ENCODE measurements at regions not wholly inside any gene's neighbourhood (a gene's known extent, or its start where the extent isn't known, plus 50 kb on each side); places are given as distances from the start of the nearest gene placed in this dataset.

- DNase-seq = no peak
- POLR2A ChIA-PET = no interaction called here
- Mint-ChIP-seq H3K27ac (no peak overlapping the region), H3K36me3 (ENCODE audit: low read depth) (no peaks in the 10 kb centered on the region), H3K27me3 (no peaks in the 10 kb centered on the region), H3K4me3 (no peak overlapping the region), H3K9me3 (peaks cover under 1% of the 10 kb centered on the region), H3K4me1 (peaks cover 13% of the 10 kb centered on the region)
- CTCF ChIA-PET = no interaction called here
These were observed 255.4 kb upstream of the STXBP5 start for GRCh38 chr6:146948790-146949342.

GRCh38 chr6:146949425-146949824 lies 254.8 kb upstream of the STXBP5 start:
- H3K27me3 Mint-ChIP-seq = no peaks in the 10 kb centered on the region
- no peaks in the 10 kb centered on the region for H3K36me3 Mint-ChIP-seq (ENCODE audit: low read depth)
- H3K27ac Mint-ChIP-seq = no peak overlapping the region
- DNase-seq = no peak
- H3K4me3 Mint-ChIP-seq = no peak overlapping the region
- H3K4me1 Mint-ChIP-seq = peaks cover 13% of the 10 kb centered on the region
- CTCF ChIA-PET = no interaction called here
- no peaks in the 10 kb centered on the region for H3K9me3 Mint-ChIP-seq
- POLR2A ChIA-PET = no interaction called here

- Mint-ChIP-seq H3K36me3 (ENCODE audit: low read depth) (no peaks in the 10 kb centered on the region), H3K9me3 (no peaks in the 10 kb centered on the region), H3K4me3 (no peak overlapping the region), H3K27me3 (no peaks in the 10 kb centered on the region), H3K27ac (no peak overlapping the region), H3K4me1 (peaks cover 13% of the 10 kb centered on the region)
- CTCF ChIA-PET = no interaction called here
- POLR2A ChIA-PET = no interaction called here
- DNase-seq = no peak
These were observed 253.8 kb upstream of the STXBP5 start for GRCh38 chr6:146950351-146950835.

- Mint-ChIP-seq H3K27ac (no peak overlapping the region), H3K9me3 (no peaks in the 10 kb centered on the region), H3K4me3 (no peak overlapping the region), H3K36me3 (ENCODE audit: low read depth) (no peaks in the 10 kb centered on the region), H3K27me3 (no peaks in the 10 kb centered on the region), H3K4me1 (peaks cover 4% of the 10 kb centered on the region)
- POLR2A ChIA-PET = no interaction called here
- CTCF ChIA-PET = no interaction called here
- no peak for DNase-seq
These were observed 248.6 kb upstream of the STXBP5 start for GRCh38 chr6:146955570-146955969.

GRCh38 chr6:146957181-146958093 lies 246.8 kb upstream of the STXBP5 start:
- Mint-ChIP-seq H3K9me3 (peaks cover 2% of the 10 kb centered on the region), H3K4me3 (no peak overlapping the region), H3K4me1 (no peaks in the 10 kb centered on the region), H3K27ac (no peak overlapping the region), H3K27me3 (no peaks in the 10 kb centered on the region), H3K36me3 (ENCODE audit: low read depth) (no peaks in the 10 kb centered on the region)
- POLR2A ChIA-PET = no interaction called here
- CTCF ChIA-PET = no interaction called here
- no peak for DNase-seq

- H3K27ac Mint-ChIP-seq = no peak overlapping the region
- H3K36me3 Mint-ChIP-seq (ENCODE audit: low read depth) = no peaks in the 10 kb centered on the region
- no peak overlapping the region for H3K4me3 Mint-ChIP-seq
- no peaks in the 10 kb centered on the region for H3K4me1 Mint-ChIP-seq
- H3K27me3 Mint-ChIP-seq = no peaks in the 10 kb centered on the region
- ChIA-PET CTCF (no interaction called here), POLR2A (no interaction called here)
- no peak for DNase-seq
- peaks cover 15% of the 10 kb centered on the region for H3K9me3 Mint-ChIP-seq
These were observed 242.4 kb upstream of the STXBP5 start for GRCh38 chr6:146961831-146962230.

GRCh38 chr6:146962329-146962728 lies 241.9 kb upstream of the STXBP5 start:
- Mint-ChIP-seq H3K4me3 (no peak overlapping the region), H3K9me3 (peaks cover 15% of the 10 kb centered on the region), H3K36me3 (ENCODE audit: low read depth) (no peaks in the 10 kb centered on the region), H3K27me3 (no peaks in the 10 kb centered on the region), H3K27ac (no peak overlapping the region), H3K4me1 (no peaks in the 10 kb centered on the region)
- POLR2A ChIA-PET = no interaction called here
- no peak for DNase-seq
- CTCF ChIA-PET = no interaction called here

- H3K36me3 Mint-ChIP-seq (ENCODE audit: low read depth) = no peaks in the 10 kb centered on the region
These were observed 239.0 kb upstream of the STXBP5 start for GRCh38 chr6:146965110-146965689.

GRCh38 chr6:146968041-146968760 lies 236.0 kb upstream of the STXBP5 start:
- H3K4me3 Mint-ChIP-seq = no peak overlapping the region
- DNase-seq = no peak
- H3K27ac Mint-ChIP-seq = no peak overlapping the region
- CTCF ChIA-PET = no interaction called here
- POLR2A ChIA-PET = no interaction called here
- peaks cover 13% of the 10 kb centered on the region for H3K9me3 Mint-ChIP-seq
- no peaks in the 10 kb centered on the region for H3K27me3 Mint-ChIP-seq
- H3K4me1 Mint-ChIP-seq = no peaks in the 10 kb centered on the region
- H3K36me3 Mint-ChIP-seq (ENCODE audit: low read depth) = no peaks in the 10 kb centered on the region

More at GRCh38 chr6:146965110-146965689, 239.0 kb upstream of the STXBP5 start:
- no peak for DNase-seq
- ChIA-PET CTCF (no interaction called here), POLR2A (no interaction called here)
- H3K9me3 Mint-ChIP-seq = peaks cover 15% of the 10 kb centered on the region
- no peak overlapping the region for H3K4me3 Mint-ChIP-seq
- H3K4me1 Mint-ChIP-seq = no peaks in the 10 kb centered on the region
- H3K27ac Mint-ChIP-seq = no peak overlapping the region
- H3K27me3 Mint-ChIP-seq = no peaks in the 10 kb centered on the region

- H3K36me3 Mint-ChIP-seq (ENCODE audit: low read depth) = no peaks in the 10 kb centered on the region
- H3K4me1 Mint-ChIP-seq = no peaks in the 10 kb centered on the region
- no peak for DNase-seq
- CTCF ChIA-PET = no interaction called here
- H3K9me3 Mint-ChIP-seq = no peaks in the 10 kb centered on the region
- POLR2A ChIA-PET = no interaction called here
- no peaks in the 10 kb centered on the region for H3K27me3 Mint-ChIP-seq
- H3K4me3 Mint-ChIP-seq = no peak overlapping the region
- no peak overlapping the region for H3K27ac Mint-ChIP-seq
These were observed 231.7 kb upstream of the STXBP5 start for GRCh38 chr6:146972546-146972945.

- ChIA-PET POLR2A (no interaction called here), CTCF (no interaction called here)
- Mint-ChIP-seq H3K4me3 (no peak overlapping the region), H3K27me3 (no peaks in the 10 kb centered on the region), H3K9me3 (no peaks in the 10 kb centered on the region), H3K36me3 (ENCODE audit: low read depth) (no peaks in the 10 kb centered on the region), H3K4me1 (no peaks in the 10 kb centered on the region), H3K27ac (no peak overlapping the region)
- DNase-seq = no peak
These were observed 229.9 kb upstream of the STXBP5 start for GRCh38 chr6:146974351-146974750.

- no peaks in the 10 kb centered on the region for H3K9me3 Mint-ChIP-seq
- no peaks in the 10 kb centered on the region for H3K36me3 Mint-ChIP-seq (ENCODE audit: low read depth)
- no peak overlapping the region for H3K4me3 Mint-ChIP-seq
- ChIA-PET CTCF (no interaction called here), POLR2A (no interaction called here)
- no peak overlapping the region for H3K27ac Mint-ChIP-seq
- no peaks in the 10 kb centered on the region for H3K4me1 Mint-ChIP-seq
- DNase-seq = no peak
- no peaks in the 10 kb centered on the region for H3K27me3 Mint-ChIP-seq
These were observed 229.1 kb upstream of the STXBP5 start for GRCh38 chr6:146975093-146975492.

- CTCF ChIA-PET = no interaction called here
These were observed 223.3 kb upstream of the STXBP5 start for GRCh38 chr6:146980900-146981329.

More at GRCh38 chr6:146980900-146981329, 223.3 kb upstream of the STXBP5 start:
- H3K9me3 Mint-ChIP-seq = no peaks in the 10 kb centered on the region
- POLR2A ChIA-PET = no interaction called here
- DNase-seq = no peak
- H3K27me3 Mint-ChIP-seq = no peaks in the 10 kb centered on the region
- no peak overlapping the region for H3K4me3 Mint-ChIP-seq
- H3K27ac Mint-ChIP-seq = no peak overlapping the region
- H3K36me3 Mint-ChIP-seq (ENCODE audit: low read depth) = no peaks in the 10 kb centered on the region
- H3K4me1 Mint-ChIP-seq = no peaks in the 10 kb centered on the region
